Pancreas (tissue), 10 donors: ENCODE measurements at regions not wholly inside any gene's neighbourhood (a gene's known extent, or its start where the extent isn't known, plus 50 kb on each side); places are given as distances from the start of the nearest gene placed in this dataset.

Source experiments
- ATAC-seq, 4 donors: fragments of 200-7000 bp; cut with Tn5 transposase; one replicate each; pipeline versions ENCODE4 v1.8.0 to v1.9.1; 2020; ENCODE audit warnings: mild to moderate bottlenecking in 4 of 4, moderate library complexity in 4 of 4
- DNase-seq, 6 donors: peaks; one replicate each; pipeline ENCODE4 v3.0.0-alpha.2; 2020
- FAIRE-seq: peaks from 2 replicates; lab custom pipeline; 2012; peaks lifted over from hg19 to GRCh38; lab: Jason Lieb, UNC
- H3K27ac ChIP-seq, 4 donors: fragments of 200-600 bp; sonication (generic); 1 replicate in 3 of 4; 2 replicates in 1 of 4; pipeline versions ENCODE4 v1.5.0 to v1.8.0; 2020
- H3K27me3 ChIP-seq, 4 donors: fragments of 200-600 bp; one replicate each; pipeline ENCODE4 v1.8.0; 2021
- H3K36me3 ChIP-seq, 3 donors: fragments of 200-600 bp; sonication (generic) in 1 of 3; one replicate each; pipeline versions ENCODE4 v1.5.0 to v1.8.0; 2020 to 2021
- H3K4me1 ChIP-seq, 3 donors: fragments of 200-600 bp; one replicate each; pipeline ENCODE4 v1.8.0; 2021
- H3K4me3 ChIP-seq, 4 donors: fragments of 200-600 bp; sonication (generic) in 2 of 4; one replicate each; pipeline versions ENCODE4 v1.5.0 to v1.8.0; 2020 to 2021
- H3K9me3 ChIP-seq, 4 donors: fragments of 200-600 bp; one replicate each; pipeline ENCODE4 v1.8.0; 2021
- WGBS, 2 donors: extraction: QIAGEN DNeasy Blood & Tissue Kit; methylation state at CpG; one replicate each; pipeline ENCODE4 v1.1.7; 2013; 5-methylcytosine and 5-hydroxymethylcytosine counted together
- intact Hi-C, 3 donors: fragments of 100-400 bp; cut with DNase I; formaldehyde crosslinking; loops; one replicate each; pipeline versions ENCODE4 v1.11.1 to v1.14.2; 2022
- TF ChIP-seq, protein P1 (sequence below), 4 donors: fragments of 200-600 bp; sonication (generic) in 3 of 4; IDR thresholded peaks; one replicate each; pipeline versions ENCODE4 v1.5.0 to v1.8.0; 2021; ENCODE audit warnings: antibody characterized with exemption in 4 of 4
- donor health status: healthy with polysubstance abuse.
- donor health status: DM: no; HTN: no; CAD: no; lungs with moderate emphysema.
- donor health status: DM: no; HTN: no; CAD: no.
- donor health status: control.
- donor health status: control.
- donor health status: Bipolar disorder and iron deficiency.
- donor health status: DM: yes; HTN: yes; CAD: no.
- donor health status: DM: no; HTN: no; CAD: no.
- donor health status: DM: no; HTN: no; CAD: no.
- donor health status: DM: yes; HTN: yes; CAD: no.

GRCh38 chr10:130923596-130923995 is 387.9 kb downstream of the TCERG1L start:
- H3K9me3 ChIP-seq: no peaks in the 10 kb centered on the region
- H3K27me3 ChIP-seq: peaks cover 0 to 17% (median 1%) of the 10 kb centered on the region in 4 donors
- no peak overlapping the region for H3K4me3 ChIP-seq
- ATAC-seq (no peak), DNase-seq (no peak), FAIRE-seq (no peak)
- TF ChIP-seq, protein P1, sequence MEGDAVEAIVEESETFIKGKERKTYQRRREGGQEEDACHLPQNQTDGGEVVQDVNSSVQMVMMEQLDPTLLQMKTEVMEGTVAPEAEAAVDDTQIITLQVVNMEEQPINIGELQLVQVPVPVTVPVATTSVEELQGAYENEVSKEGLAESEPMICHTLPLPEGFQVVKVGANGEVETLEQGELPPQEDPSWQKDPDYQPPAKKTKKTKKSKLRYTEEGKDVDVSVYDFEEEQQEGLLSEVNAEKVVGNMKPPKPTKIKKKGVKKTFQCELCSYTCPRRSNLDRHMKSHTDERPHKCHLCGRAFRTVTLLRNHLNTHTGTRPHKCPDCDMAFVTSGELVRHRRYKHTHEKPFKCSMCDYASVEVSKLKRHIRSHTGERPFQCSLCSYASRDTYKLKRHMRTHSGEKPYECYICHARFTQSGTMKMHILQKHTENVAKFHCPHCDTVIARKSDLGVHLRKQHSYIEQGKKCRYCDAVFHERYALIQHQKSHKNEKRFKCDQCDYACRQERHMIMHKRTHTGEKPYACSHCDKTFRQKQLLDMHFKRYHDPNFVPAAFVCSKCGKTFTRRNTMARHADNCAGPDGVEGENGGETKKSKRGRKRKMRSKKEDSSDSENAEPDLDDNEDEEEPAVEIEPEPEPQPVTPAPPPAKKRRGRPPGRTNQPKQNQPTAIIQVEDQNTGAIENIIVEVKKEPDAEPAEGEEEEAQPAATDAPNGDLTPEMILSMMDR (IDR thresholded peaks at IDR 0.05): no peak
- H3K27ac ChIP-seq: no peak overlapping the region
- no peaks in the 10 kb centered on the region for H3K36me3 ChIP-seq
- intact Hi-C loops: no loop called here
- 36 to 44% methylated on average over 5 of the region's 5 CpGs for WGBS, 2 donors
- H3K4me1 ChIP-seq: no peaks in the 10 kb centered on the region

- Histone ChIP-seq H3K4me3 (no peak overlapping the region), H3K9me3 (no peaks in the 10 kb centered on the region), H3K4me1 (no peaks in the 10 kb centered on the region), H3K36me3 (no peaks in the 10 kb centered on the region), H3K27ac (no peak overlapping the region), H3K27me3 (peaks cover 0 to 17% (median 1%) of the 10 kb centered on the region in 4 donors)
- TF ChIP-seq, protein P1 (IDR thresholded peaks at IDR 0.05): no peak
- no peak for FAIRE-seq
- intact Hi-C loops: no loop called here
- peak in 2 of 4 donors; percentile 46 to 75 for ATAC-seq
- DNase-seq: peak in 3 of 6 donors; percentile 35 to 72 (median 43)
- 21 to 29% methylated on average over 17 of the region's 17 CpGs for WGBS, 2 donors
Measured at GRCh38 chr10:130924138-130924819, 387.2 kb downstream of the TCERG1L start.

GRCh38 chr10:130926442-130926841 is 385.1 kb downstream of the TCERG1L start:
- H3K27me3 ChIP-seq: peaks cover 0 to 17% (median 1%) of the 10 kb centered on the region in 4 donors
- TF ChIP-seq, protein P1 (IDR thresholded peaks at IDR 0.05): no peak
- H3K4me1 ChIP-seq: no peaks in the 10 kb centered on the region
- no peak for DNase-seq
- H3K36me3 ChIP-seq: no peaks in the 10 kb centered on the region
- no peak overlapping the region for H3K27ac ChIP-seq
- H3K9me3 ChIP-seq: no peaks in the 10 kb centered on the region
- intact Hi-C loops: no loop called here
- 79 to 89% methylated on average over 1 of the region's 1 CpG for whole genome bisulfite sequencing, 2 donors
- no peak overlapping the region for H3K4me3 ChIP-seq
- FAIRE-seq: no peak
- no peak for ATAC-seq

DNA sequence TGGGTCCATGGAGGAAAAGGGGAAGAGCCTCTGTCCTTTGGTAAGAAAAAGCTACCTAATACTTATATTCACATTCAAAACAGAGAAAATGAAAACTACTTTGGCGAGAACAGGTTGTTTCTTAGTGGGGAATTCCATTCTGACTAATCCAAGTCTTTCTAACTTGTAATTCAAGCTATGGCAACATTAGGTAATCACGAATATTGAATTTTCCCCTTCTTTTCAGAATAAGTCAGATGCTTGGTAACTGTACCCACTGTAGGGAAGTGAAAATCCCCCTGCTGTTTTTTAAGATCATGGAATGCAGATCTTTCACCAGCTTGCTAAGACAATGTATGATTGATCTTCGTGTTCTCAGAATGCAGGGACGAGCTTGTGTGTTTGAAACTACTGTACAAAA is 384.4 kb downstream of the TCERG1L start:
- H3K27me3 ChIP-seq: peaks cover 0 to 13% (median 1%) of the 10 kb centered on the region in 4 donors
- H3K4me3 ChIP-seq: no peak overlapping the region
- H3K4me1 ChIP-seq: no peaks in the 10 kb centered on the region
- peak in 1 of 4 donors; percentile 36 for ATAC-seq
- TF ChIP-seq, protein P1 (IDR thresholded peaks at IDR 0.05): no peak
- WGBS, 2 donors: 27 to 31% methylated on average over 4 of the region's 4 CpGs
- intact Hi-C loops: no loop called here
- H3K36me3 ChIP-seq: no peaks in the 10 kb centered on the region
- H3K27ac ChIP-seq: no peak overlapping the region
- DNase-seq: no peak
- no peaks in the 10 kb centered on the region for H3K9me3 ChIP-seq
- no peak for FAIRE-seq

DNA sequence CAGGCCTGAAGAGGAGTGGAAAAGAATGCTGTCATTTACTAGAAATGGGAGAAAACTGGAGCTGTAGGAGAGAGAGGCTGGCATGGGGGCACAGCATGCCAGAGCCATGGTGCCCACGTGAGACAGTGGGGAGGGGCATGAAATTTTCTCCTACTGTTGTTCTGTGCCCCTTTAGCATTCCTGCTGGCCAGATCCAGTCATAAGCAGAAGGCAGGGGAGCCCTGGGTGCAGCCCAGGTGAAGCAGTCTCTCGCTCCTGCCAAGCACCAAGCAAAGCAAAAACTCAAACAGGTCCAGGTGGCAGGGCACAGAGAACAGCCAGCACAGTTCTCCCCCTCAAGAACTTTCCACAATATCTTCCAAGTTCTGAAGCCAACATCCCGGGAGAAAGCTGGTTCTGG is 383.2 kb downstream of the TCERG1L start:
- FAIRE-seq (no peak), DNase-seq (no peak), ATAC-seq (no peak)
- Histone ChIP-seq H3K4me1 (no peaks in the 10 kb centered on the region), H3K4me3 (no peak overlapping the region), H3K27ac (no peak overlapping the region), H3K36me3 (no peaks in the 10 kb centered on the region), H3K9me3 (no peaks in the 10 kb centered on the region), H3K27me3 (peaks cover 0 to 5% (median 1%) of the 10 kb centered on the region in 4 donors)
- 40 to 47% methylated on average over 3 of the region's 3 CpGs for WGBS, 2 donors
- TF ChIP-seq, protein P1 (IDR thresholded peaks at IDR 0.05): no peak
- intact Hi-C loops: no loop called here
